DMS53 (cell line): ENCODE measurements at regions not wholly inside any gene's neighbourhood (a gene's known extent, or its start where the extent isn't known, plus 50 kb on each side); places are given as distances from the start of the nearest gene placed in this dataset.

Source experiments
- DNase-seq: peaks from one replicate; lab custom pipeline; 2025; lab: John Stamatoyannopoulos, UW

DNA sequence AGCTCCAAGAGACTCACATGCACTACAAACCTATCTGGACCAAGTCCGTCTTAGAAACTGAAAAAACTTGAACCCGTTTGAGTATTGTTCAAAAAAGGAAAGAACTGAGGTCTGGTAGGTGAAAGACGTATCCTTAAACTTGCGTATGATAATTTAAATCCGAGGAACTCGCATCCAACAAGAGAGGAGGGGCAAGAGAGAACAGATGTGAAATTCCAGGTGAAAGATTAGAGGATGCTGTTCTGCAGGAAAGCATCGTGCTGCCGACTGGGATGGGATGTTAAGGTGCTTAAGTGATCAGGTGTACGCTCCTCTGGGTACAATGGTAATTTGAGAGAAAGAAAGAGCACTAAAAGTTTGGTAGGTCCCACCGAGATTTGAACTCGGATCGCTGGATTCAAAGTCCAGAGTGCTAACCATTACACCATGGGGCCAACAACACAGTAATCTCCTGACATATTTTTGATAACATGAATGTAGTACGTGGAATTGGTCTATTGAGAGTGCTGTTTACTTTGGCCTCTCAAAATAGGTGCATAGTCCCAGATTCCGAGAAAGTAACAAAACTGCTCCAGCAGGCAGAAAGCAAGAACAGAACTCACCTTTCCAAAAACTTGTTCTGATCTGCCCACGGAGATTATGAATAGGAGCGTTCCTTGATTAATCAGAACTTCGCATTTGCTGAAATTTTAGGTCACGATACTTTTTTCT is 53.5 kb upstream of the BTN3A2 start:
- peak; percentile 88 for DNase-seq

GRCh38 chr6:26312096-26312463 is 52.9 kb upstream of the BTN3A2 start:
- peak; percentile 77 for DNase-seq

DNA sequence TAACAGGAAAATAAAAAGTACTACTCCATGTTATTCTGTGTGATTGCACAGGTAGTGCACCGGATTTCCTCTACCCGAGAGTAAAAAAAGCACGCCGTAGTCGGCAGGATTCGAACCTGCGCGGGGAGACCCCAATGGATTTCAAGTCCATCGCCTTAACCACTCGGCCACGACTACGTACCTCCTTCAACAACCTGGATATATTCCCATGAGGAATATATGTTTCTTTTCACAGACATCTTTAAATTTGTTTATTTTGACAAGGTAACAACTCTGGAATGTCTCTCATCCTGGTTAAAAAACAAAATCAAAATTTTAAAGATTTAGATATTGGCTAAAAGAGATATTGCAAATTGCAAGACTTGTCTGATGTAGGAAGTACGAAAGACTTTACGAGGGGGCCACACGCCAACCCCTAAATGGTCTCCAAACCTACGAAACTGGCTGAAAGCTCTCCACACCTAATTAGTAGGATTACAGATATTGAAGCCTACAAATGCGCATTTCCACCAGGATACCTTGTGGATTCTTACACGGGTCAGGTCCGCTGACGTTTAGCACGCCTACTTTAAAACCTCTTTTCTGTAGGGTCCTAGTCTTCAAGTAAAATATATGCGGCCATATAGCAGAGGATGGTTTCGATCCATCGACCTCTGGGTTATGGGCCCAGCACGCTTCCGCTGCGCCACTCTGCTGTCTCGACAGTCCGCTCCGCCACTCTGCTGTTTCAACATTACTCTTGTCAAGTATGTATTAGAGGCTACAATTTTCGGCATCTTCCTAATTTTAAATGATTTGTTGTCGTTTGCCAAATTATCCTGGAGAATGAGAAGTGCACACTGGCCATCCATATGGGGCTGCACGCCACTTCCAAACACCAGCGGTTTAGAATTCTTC is 52.2 kb upstream of the BTN3A2 start:
- DNase-seq = peak; percentile 93
